Endothelial cell of umbilical vein (primary cell): ENCODE measurements at regions not wholly inside any gene's neighbourhood (a gene's known extent, or its start where the extent isn't known, plus 50 kb on each side); places are given as distances from the start of the nearest gene placed in this dataset.

ENCODE experiments used
- BruUV-seq: library from RNA; stranded (reverse); fragments of 400-500 nt; replicated peaks from 2 replicates; lab custom pipeline; 2021; lab: Mats Ljungman, UMichigan
- CTCF ChIA-PET: fragments of 300-600, 350-600 bp; sonication (Branson Sonifier 250); formaldehyde crosslinking; loops from one replicate; lab custom pipeline; 2021; ENCODE audit warnings: antibody characterized with exemption, inconsistent platforms; lab: Charles Lee
- POLR2A ChIA-PET: fragments of 300-600, 350-600 bp; sonication (Branson Sonifier 250); formaldehyde crosslinking; loops from one replicate; lab custom pipeline; 2021; ENCODE audit warnings: antibody characterized with exemption, inconsistent platforms; lab: Charles Lee
- DNase-seq: peaks from one replicate; pipeline ENCODE4 v3.0.0-alpha.2; 2011; ENCODE audit warnings: low read depth, low spot score
- FAIRE-seq: peaks from 2 replicates; lab custom pipeline; 2011; peaks lifted over from hg19 to GRCh38; lab: Jason Lieb, UNC
- H2AFZ ChIP-seq: 2 replicates; pipeline ENCODE4 v1.6.0; 2012; ENCODE audit warnings: low read depth, low read length, control low read depth, inconsistent platforms
- H3K27ac ChIP-seq: 2 replicates; pipeline ENCODE4 v1.5.1; 2011; ENCODE audit warnings: low read depth, mild to moderate bottlenecking, control low read depth, low read length, moderate library complexity; ENCODE audit not compliant: insufficient read depth
- H3K27me3 ChIP-seq, 2 experiments: 2 replicates each; pipeline versions ENCODE4 v1.6.0 to v1.6.1; 2011; ENCODE audit warnings: low read length in 2 of 2, mixed read lengths in 1 of 2; ENCODE audit not compliant: control insufficient read depth in 2 of 2, insufficient read depth in 2 of 2
- H3K36me3 ChIP-seq, 2 experiments: 2 replicates in 1 of 2; 3 replicates in 1 of 2; pipeline ENCODE4 v1.5.1; 2011; ENCODE audit warnings: low read length in 2 of 2, mild to moderate bottlenecking in 1 of 2, moderate library complexity in 1 of 2; ENCODE audit not compliant: control insufficient read depth in 2 of 2, insufficient read depth in 2 of 2; ENCODE audit errors: extremely low read depth in 1 of 2
- H3K4me1 ChIP-seq: 3 replicates; pipeline ENCODE4 v1.5.1; 2011; ENCODE audit warnings: mild to moderate bottlenecking, low read length; ENCODE audit not compliant: control insufficient read depth, insufficient read depth; ENCODE audit errors: extremely low read depth
- H3K4me2 ChIP-seq: 2 replicates; pipeline ENCODE4 v1.6.1; 2011; ENCODE audit warnings: low read length, control low read depth, mixed read lengths; ENCODE audit not compliant: insufficient read depth
- H3K4me3 ChIP-seq, 3 experiments: fragments of 200-600 bp in 1 of 3; sonication (generic), shearing (Covaris generic) in 1 of 3; replicated peaks in 1 of 3; 2 replicates each; pipeline ENCODE4 v1.5.1; 2011 to 2016; ENCODE audit warnings: control low read depth in 3 of 3, low read length in 3 of 3, mild to moderate bottlenecking in 2 of 3, inconsistent platforms in 1 of 3, low read depth in 1 of 3, moderate library complexity in 1 of 3; ENCODE audit not compliant: insufficient read depth in 1 of 3
- H3K79me2 ChIP-seq: 2 replicates; pipeline ENCODE4 v1.6.0; 2012; ENCODE audit warnings: low read length, inconsistent platforms; ENCODE audit not compliant: control insufficient read depth, insufficient read depth
- H3K9ac ChIP-seq: replicated peaks from 2 replicates; pipeline ENCODE3; 2011; ENCODE audit warnings: low read length, control low read depth; ENCODE audit not compliant: insufficient read depth; ENCODE audit errors: extremely low read depth
- H3K9me1 ChIP-seq: replicated peaks from 3 replicates; pipeline ENCODE4 v1.6.0; 2011; ENCODE audit warnings: mild to moderate bottlenecking, low read length; ENCODE audit not compliant: control insufficient read depth, insufficient read depth; ENCODE audit errors: extremely low read depth
- H3K9me3 ChIP-seq: replicated peaks from 2 replicates; pipeline ENCODE4 v1.5.1; 2012; ENCODE audit warnings: low read length, inconsistent platforms; ENCODE audit not compliant: control insufficient read depth, insufficient read depth
- H4K20me1 ChIP-seq: replicated peaks from 2 replicates; pipeline ENCODE3; 2011; ENCODE audit warnings: mild to moderate bottlenecking, low read length; ENCODE audit not compliant: control insufficient read depth, insufficient read depth; ENCODE audit errors: extremely low read depth
- CTCF ChIP-seq, 2 donors: IDR thresholded peaks; 1 replicate in 1 of 2; 2 replicates in 1 of 2; pipeline ENCODE4 v1.5.1; 2011; ENCODE audit warnings: low read length in 2 of 2, mild to moderate bottlenecking in 2 of 2, moderate library complexity in 2 of 2, control low read depth in 1 of 2, inconsistent platforms in 1 of 2, low read depth in 1 of 2; ENCODE audit not compliant: insufficient read depth in 1 of 2; ENCODE audit errors: extremely low read depth in 1 of 2
- EZH2 ChIP-seq: IDR thresholded peaks from 2 replicates; pipeline ENCODE4 v1.6.1; 2012; ENCODE audit warnings: borderline replicate concordance, low read depth, mild to moderate bottlenecking, moderate library complexity, low read length, inconsistent platforms; ENCODE audit not compliant: severe bottlenecking
- FOS ChIP-seq: IDR thresholded peaks from 2 replicates; pipeline ENCODE4 v1.6.1; 2011; ENCODE audit warnings: mild to moderate bottlenecking, low read length, moderate library complexity, borderline replicate concordance; ENCODE audit not compliant: insufficient read depth
- GATA2 ChIP-seq: IDR thresholded peaks from 2 replicates; pipeline ENCODE4 v1.7.0; 2011; ENCODE audit warnings: low read depth, mild to moderate bottlenecking, moderate library complexity, mixed read lengths, low read length; ENCODE audit not compliant: insufficient read length, insufficient read depth
- JUN ChIP-seq: IDR thresholded peaks from 2 replicates; pipeline ENCODE4 v1.6.1; 2011; ENCODE audit warnings: borderline replicate concordance, low read depth; ENCODE audit not compliant: insufficient read length, insufficient read depth
- MYC ChIP-seq: IDR thresholded peaks from one replicate; pipeline ENCODE4 v1.6.1; 2011; ENCODE audit warnings: mild to moderate bottlenecking, low read depth, low read length
- POLR2A ChIP-seq: IDR thresholded peaks from 2 replicates; pipeline ENCODE4 v1.6.1; 2012; ENCODE audit warnings: low read depth, mild to moderate bottlenecking, control low read depth, low read length
- dilution Hi-C: fragments of 300-500 bp; cut with MboI; formaldehyde crosslinking; loops from one replicate; pipeline ENCODE4 v1.15.0; 2019; ENCODE audit warnings: low sequenced_read_pairs; ENCODE audit not compliant: extremely low pct_ligation_motif_present
- intact Hi-C: fragments of 100-400 bp; cut with micrococcal nuclease; formaldehyde crosslinking; loops from one replicate; pipeline ENCODE4 v1.10.0; 2022
- TF ChIP-seq, protein P1 (sequence below): IDR thresholded peaks from 2 replicates; pipeline ENCODE4 v1.6.1; 2011; ENCODE audit not compliant: insufficient read depth, insufficient read length

- Histone ChIP-seq H3K9me3 (no peaks in the 10 kb centered on the region), H4K20me1 (no peaks in the 10 kb centered on the region), H3K4me2 (no peak overlapping the region), H3K4me3 (no peak overlapping the region), H3K9me1 (no peaks in the 10 kb centered on the region), H3K36me3 (no peaks in the 10 kb centered on the region), H3K4me1 (no peaks in the 10 kb centered on the region), H3K79me2 (no peaks in the 10 kb centered on the region), H3K9ac (no peak overlapping the region), H3K27me3 (no peaks in the 10 kb centered on the region), H2AFZ (no peak overlapping the region), H3K27ac (no peak overlapping the region)
- CTCF ChIA-PET, result no interaction called here
- FAIRE-seq, result no peak
- intact Hi-C loops (no loop called here), dilution Hi-C loops (no loop called here)
- BruUV-seq, result no TSS peak
- TF ChIP-seq FOS (no peak), POLR2A (no peak), CTCF (IDR thresholded peaks at IDR 0.05; ENCODE audit: extremely low read depth in 1 of 2, insufficient read depth in 1 of 2, low read depth in 1 of 2, low read length in 2 of 2) (no peak), EZH2 (no peak), MYC (no peak), JUN (no peak), GATA2 (no peak)
- TF ChIP-seq, protein P1, sequence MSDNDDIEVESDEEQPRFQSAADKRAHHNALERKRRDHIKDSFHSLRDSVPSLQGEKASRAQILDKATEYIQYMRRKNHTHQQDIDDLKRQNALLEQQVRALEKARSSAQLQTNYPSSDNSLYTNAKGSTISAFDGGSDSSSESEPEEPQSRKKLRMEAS, result no peak
- no peak for DNase-seq
- POLR2A ChIA-PET, result no interaction called here
Measured at GRCh38 chr6:5938934-5939333, 67.8 kb downstream of the NRN1 start.
